NB4 (cell line): ENCODE measurements at regions not wholly inside any gene's neighbourhood (a gene's known extent, or its start where the extent isn't known, plus 50 kb on each side); places are given as distances from the start of the nearest gene placed in this dataset.

Experiments
- DNase-seq: peaks from one replicate; pipeline ENCODE4 v3.0.0; 2010; ENCODE audit warnings: low read depth
- H3K4me3 ChIP-seq: one replicate; pipeline ENCODE4 v1.5.1; 2011; ENCODE audit warnings: mild to moderate bottlenecking, low read depth, low read length, moderate library complexity
- MYC ChIP-seq: IDR thresholded peaks from 2 replicates; pipeline ENCODE4 v1.6.1; 2011; ENCODE audit warnings: low read depth, low read length
- POLR2A ChIP-seq: IDR thresholded peaks from 2 replicates; pipeline ENCODE4 v1.6.1; 2011; ENCODE audit warnings: mild to moderate bottlenecking; ENCODE audit not compliant: insufficient read length; ENCODE audit errors: extremely low read depth
- TF ChIP-seq, protein P1 (sequence below): IDR thresholded peaks from 2 replicates; pipeline ENCODE4 v1.6.1; 2011; ENCODE audit warnings: low read depth, low read length
- TF ChIP-seq, protein P2 (sequence below): IDR thresholded peaks from one replicate; pipeline ENCODE4 v1.5.1; 2012; ENCODE audit warnings: low read depth, low read length

DNA sequence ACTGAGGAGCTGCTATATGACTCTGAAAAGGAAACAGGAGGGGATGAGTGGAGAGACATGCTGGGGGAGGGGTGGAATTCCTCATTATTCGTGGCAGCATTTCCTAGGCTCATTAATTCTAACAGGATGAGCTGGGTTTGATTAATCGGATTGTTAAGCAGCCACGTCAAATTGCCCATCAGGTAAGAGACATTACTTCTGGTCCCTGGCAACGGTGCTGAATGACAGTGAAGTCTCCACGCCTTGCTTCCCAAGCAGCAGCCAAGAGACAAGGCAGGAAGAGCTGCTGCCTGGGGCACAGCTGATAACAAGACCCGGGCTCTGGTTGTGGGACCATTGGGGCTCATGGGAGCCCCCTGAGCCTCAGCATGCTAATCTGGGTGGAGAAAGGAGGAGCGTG, 86.6 kb downstream of the MARCHF4 start:
- TF ChIP-seq, protein P1, sequence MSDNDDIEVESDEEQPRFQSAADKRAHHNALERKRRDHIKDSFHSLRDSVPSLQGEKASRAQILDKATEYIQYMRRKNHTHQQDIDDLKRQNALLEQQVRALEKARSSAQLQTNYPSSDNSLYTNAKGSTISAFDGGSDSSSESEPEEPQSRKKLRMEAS = no peak
- TF ChIP-seq, protein P2, sequence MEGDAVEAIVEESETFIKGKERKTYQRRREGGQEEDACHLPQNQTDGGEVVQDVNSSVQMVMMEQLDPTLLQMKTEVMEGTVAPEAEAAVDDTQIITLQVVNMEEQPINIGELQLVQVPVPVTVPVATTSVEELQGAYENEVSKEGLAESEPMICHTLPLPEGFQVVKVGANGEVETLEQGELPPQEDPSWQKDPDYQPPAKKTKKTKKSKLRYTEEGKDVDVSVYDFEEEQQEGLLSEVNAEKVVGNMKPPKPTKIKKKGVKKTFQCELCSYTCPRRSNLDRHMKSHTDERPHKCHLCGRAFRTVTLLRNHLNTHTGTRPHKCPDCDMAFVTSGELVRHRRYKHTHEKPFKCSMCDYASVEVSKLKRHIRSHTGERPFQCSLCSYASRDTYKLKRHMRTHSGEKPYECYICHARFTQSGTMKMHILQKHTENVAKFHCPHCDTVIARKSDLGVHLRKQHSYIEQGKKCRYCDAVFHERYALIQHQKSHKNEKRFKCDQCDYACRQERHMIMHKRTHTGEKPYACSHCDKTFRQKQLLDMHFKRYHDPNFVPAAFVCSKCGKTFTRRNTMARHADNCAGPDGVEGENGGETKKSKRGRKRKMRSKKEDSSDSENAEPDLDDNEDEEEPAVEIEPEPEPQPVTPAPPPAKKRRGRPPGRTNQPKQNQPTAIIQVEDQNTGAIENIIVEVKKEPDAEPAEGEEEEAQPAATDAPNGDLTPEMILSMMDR = no peak
- TF ChIP-seq MYC (no peak), POLR2A (no peak)
- no peak overlapping the region for H3K4me3 ChIP-seq
- DNase-seq = no peak

DNA sequence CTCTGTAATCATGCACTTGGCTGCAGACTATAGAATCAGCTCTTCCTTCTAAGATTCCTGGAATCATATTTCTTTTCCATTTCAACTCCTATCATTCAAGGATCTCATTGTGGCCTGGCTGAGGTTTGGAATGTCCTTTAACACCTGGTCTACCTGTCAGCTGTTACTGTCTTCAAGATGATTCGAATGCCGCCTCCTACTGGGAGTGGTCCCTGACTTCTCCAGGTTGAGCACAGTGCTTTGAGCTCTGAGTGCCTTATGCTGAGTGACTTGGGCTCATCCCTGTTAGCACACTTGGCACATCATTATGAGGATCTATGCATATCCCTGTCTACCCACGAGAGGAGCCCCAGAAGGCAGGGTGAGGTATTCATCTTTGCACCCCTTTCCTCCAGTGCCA, 87.6 kb downstream of the MARCHF4 start:
- no peak for TF ChIP-seq POLR2A
- TF ChIP-seq MYC = no peak
- TF ChIP-seq, protein P1 = no peak
- TF ChIP-seq, protein P2 = no peak
- no peak for DNase-seq
- H3K4me3 ChIP-seq = no peak overlapping the region

DNA sequence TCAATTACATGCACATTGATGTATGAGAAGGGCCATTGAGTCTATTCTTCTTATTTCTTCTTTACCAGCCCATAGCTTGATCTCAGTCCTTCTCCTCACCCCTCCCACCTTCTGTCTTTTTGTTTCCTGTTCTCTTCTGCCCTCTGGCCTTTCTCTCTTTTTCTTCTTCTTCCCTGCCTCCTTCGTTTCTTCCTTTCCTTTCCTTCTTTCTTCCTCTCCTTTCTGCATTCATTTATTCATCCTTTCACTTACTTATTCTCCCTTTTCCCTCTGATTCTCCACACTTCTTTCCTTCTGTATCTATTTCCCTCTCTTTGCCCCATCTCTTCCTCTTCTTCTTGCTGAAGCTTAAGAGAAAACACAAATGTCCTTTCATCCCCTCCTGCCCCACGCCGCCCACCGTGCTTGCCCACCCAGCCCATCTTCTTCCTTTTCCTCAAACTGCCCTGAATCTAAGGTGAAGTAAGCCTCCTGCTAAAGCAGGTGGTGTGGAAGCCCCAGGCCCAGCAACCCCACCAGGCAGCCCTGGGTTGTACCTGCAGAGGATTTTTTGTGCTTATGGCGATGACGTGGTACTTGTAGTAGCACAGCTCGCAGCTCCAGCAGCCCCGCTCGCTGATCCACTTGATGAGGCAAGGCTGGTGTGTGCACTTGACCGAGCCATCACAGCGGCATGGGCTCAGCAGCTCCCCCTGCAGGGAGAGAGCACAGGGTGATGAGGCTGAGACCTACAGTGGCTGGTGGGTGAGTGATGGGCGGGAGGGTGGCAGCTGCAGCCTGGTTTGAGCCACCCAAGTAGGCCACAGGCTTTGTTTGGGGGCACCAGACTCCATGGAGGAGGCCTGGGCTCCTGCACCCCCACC, 89.0 kb downstream of the MARCHF4 start:
- peak; percentile 64 for DNase-seq
- no peak overlapping the region for H3K4me3 ChIP-seq
- TF ChIP-seq, protein P2 = peak; percentile 89
- no peak for TF ChIP-seq MYC
- TF ChIP-seq POLR2A = no peak
- TF ChIP-seq, protein P1 = 0 out of 2 replicates have a peak, but pooled peaks have one; percentile 10

DNA sequence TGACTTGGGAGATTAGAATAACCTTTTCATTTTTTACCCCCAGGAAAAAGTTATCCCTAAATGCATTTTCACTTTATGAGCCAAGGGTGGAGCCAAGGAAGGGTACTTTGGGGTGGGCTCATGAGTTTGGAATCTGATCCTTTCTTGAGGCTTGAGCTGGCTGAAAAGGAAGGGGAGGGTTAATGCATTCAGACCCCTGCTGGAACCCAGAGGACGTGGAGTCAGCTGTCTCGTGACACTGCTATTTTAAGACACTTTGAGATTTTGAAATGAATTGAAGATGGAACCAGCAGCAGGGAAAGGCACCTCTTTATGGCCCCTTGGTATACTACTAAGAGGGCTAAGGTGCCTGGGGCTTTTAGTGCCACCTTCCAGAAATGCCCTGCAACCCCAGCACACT, 90.4 kb downstream of the MARCHF4 start:
- TF ChIP-seq, protein P1 = no peak
- TF ChIP-seq, protein P2 = no peak
- TF ChIP-seq POLR2A = no peak
- no peak for TF ChIP-seq MYC
- no peak overlapping the region for H3K4me3 ChIP-seq
- no peak for DNase-seq

DNA sequence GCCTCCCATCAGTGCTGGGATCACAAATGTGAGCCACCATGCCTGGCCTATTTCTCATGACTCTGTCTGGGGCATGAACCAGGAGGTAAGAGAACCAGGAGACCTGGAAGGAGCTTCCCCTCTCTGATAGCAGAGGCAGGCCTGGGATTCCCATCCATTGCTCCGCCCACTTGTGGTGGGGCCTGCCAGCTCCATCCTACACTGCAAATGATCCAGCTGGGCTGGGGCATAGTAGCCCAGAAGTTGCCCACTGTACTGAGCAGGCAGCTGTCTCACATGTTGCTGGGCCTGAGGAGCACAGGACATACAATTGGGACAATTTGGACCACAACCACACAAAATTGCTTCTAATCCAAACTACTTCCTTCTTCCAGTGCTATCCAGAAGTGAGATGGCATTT, 91.0 kb downstream of the MARCHF4 start:
- H3K4me3 ChIP-seq = no peak overlapping the region
- no peak for DNase-seq
- TF ChIP-seq, protein P1 = no peak
- TF ChIP-seq POLR2A (no peak), MYC (no peak)
- TF ChIP-seq, protein P2 = no peak
